HEK293T (cell line): ENCODE measurements at regions not wholly inside any gene's neighbourhood (a gene's known extent, or its start where the extent isn't known, plus 50 kb on each side); places are given as distances from the start of the nearest gene placed in this dataset.

Source experiments
- CTCF ChIA-PET: fragments of 350-600 bp; formaldehyde crosslinking; extraction: SDS; loops from one replicate; lab custom pipeline; 2021; ENCODE audit warnings: antibody characterized with exemption, inconsistent platforms; lab: Yijun Ruan, JAX
- POLR2A ChIA-PET: fragments of 350-600 bp; formaldehyde crosslinking; extraction: SDS; loops from one replicate; lab custom pipeline; 2020; ENCODE audit warnings: antibody characterized with exemption, inconsistent platforms; lab: Yijun Ruan, JAX
- DNase-seq: peaks from one replicate; pipeline ENCODE4 v3.0.0; 2012; ENCODE audit warnings: mixed read lengths; ENCODE audit errors: extremely low spot score
- ARNT ChIP-seq: fragments of 450-650 bp; IDR thresholded peaks from 2 replicates; pipeline ENCODE4 v1.6.1; 2017; ENCODE audit warnings: mild to moderate bottlenecking
- BHLHE40 ChIP-seq: fragments of 450-650 bp; IDR thresholded peaks from 2 replicates; pipeline ENCODE4 v1.6.1; 2016; ENCODE audit warnings: mild to moderate bottlenecking, moderate library complexity, borderline replicate concordance
- CTBP1 ChIP-seq: fragments of 450-650 bp; IDR thresholded peaks from 2 replicates; pipeline ENCODE4 v1.6.1; 2016; ENCODE audit warnings: borderline replicate concordance
- ELF4 ChIP-seq: fragments of 450-650 bp; IDR thresholded peaks from 2 replicates; pipeline ENCODE4 v1.6.1; 2017; ENCODE audit warnings: antibody characterized with exemption
- FOXA1 ChIP-seq: fragments of 450-650 bp; IDR thresholded peaks from 2 replicates; pipeline ENCODE4 v1.6.1; 2016; ENCODE audit warnings: mild to moderate bottlenecking
- FOXK2 ChIP-seq: fragments of 450-650 bp; IDR thresholded peaks from 2 replicates; pipeline ENCODE4 v1.6.1; 2016; ENCODE audit warnings: mild to moderate bottlenecking
- FOXM1 ChIP-seq: fragments of 450-650 bp; IDR thresholded peaks from 2 replicates; pipeline ENCODE4 v1.6.1; 2017; ENCODE audit warnings: mild to moderate bottlenecking, borderline replicate concordance
- HDGF ChIP-seq: fragments of 450-650 bp; IDR thresholded peaks from 2 replicates; pipeline ENCODE4 v1.6.1; 2017; ENCODE audit warnings: antibody characterized with exemption, borderline replicate concordance
- L3MBTL2 ChIP-seq: fragments of 450-650 bp; conservative IDR thresholded peaks from 2 replicates; pipeline ENCODE4 v1.6.1; 2016; ENCODE audit warnings: mild to moderate bottlenecking
- LEF1 ChIP-seq: fragments of 450-650 bp; IDR thresholded peaks from 2 replicates; pipeline ENCODE4 v1.6.1; 2017; ENCODE audit warnings: mild to moderate bottlenecking, borderline replicate concordance
- NFRKB ChIP-seq: fragments of 450-650 bp; IDR thresholded peaks from 2 replicates; pipeline ENCODE4 v1.6.1; 2016; ENCODE audit warnings: mild to moderate bottlenecking, moderate library complexity
- SP1 ChIP-seq: fragments of 450-650 bp; IDR thresholded peaks from 2 replicates; pipeline ENCODE4 v1.6.1; 2017
- SUZ12 ChIP-seq: fragments of 450-650 bp; IDR thresholded peaks from 2 replicates; pipeline ENCODE4 v1.6.1; 2016; ENCODE audit warnings: mild to moderate bottlenecking
- TARDBP ChIP-seq: fragments of 450-650 bp; IDR thresholded peaks from 2 replicates; pipeline ENCODE4 v1.6.1; 2016
- ZNF384 ChIP-seq: fragments of 450-650 bp; IDR thresholded peaks from 2 replicates; pipeline ENCODE4 v1.6.1; 2016
- TF ChIP-seq, protein P1 (sequence below): fragments of 450-650 bp; IDR thresholded peaks from 2 replicates; pipeline ENCODE4 v1.6.1; 2016

DNA sequence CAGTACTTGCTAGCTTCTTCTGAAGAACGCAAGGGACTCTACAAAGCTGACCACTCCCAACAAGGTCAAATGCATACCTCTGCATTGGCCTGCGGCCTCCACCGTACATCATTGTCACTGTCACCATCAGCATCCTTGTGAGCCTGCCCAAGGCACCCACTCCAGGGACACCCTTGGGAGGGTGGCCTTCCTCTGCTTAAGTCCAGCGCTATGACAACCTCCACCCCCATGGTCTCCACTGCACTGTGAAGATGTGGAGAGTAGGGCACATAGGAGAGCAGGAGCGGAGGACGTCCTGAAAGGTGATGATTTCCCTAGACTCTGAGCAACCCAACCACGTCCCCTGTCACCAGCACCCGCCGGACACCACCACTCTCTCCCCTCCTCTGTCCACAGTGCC lies 252.8 kb downstream of the ALG10 start:
- POLR2A ChIA-PET, result no interaction called here
- TF ChIP-seq SUZ12 (no peak), ZNF384 (no peak), CTBP1 (no peak), LEF1 (no peak), ELF4 (no peak), FOXK2 (no peak), SP1 (no peak), FOXA1 (no peak), ARNT (no peak)
- TF ChIP-seq, protein P1, sequence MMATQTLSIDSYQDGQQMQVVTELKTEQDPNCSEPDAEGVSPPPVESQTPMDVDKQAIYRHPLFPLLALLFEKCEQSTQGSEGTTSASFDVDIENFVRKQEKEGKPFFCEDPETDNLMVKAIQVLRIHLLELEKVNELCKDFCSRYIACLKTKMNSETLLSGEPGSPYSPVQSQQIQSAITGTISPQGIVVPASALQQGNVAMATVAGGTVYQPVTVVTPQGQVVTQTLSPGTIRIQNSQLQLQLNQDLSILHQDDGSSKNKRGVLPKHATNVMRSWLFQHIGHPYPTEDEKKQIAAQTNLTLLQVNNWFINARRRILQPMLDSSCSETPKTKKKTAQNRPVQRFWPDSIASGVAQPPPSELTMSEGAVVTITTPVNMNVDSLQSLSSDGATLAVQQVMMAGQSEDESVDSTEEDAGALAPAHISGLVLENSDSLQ, result no peak
- CTCF ChIA-PET, result no interaction called here
- DNase-seq, result no peak

DNA sequence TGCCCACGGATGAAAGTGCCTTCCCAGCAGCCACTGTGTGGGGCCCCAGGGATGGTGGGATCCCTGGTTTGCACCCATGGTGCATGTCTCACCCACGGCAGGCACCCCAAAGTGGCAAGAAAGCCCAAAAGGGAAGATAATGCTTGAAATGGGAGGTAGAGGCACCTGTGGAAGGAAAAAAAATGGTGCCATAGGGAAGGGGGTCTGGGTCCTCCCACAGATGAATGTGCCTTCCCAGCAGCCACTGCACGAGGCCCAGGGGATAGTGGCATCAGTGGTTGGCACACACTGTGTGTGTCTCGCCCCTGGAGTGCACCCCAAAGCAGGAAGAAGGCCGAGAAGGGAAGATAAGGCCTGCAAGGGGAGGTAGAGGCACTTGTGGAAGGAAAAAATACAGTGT lies 264.2 kb downstream of the ALG10 start:
- TF ChIP-seq ELF4 (no peak), FOXA1 (no peak)
- POLR2A ChIA-PET, result no interaction called here
- DNase-seq, result no peak
- CTCF ChIA-PET, result no interaction called here

DNA sequence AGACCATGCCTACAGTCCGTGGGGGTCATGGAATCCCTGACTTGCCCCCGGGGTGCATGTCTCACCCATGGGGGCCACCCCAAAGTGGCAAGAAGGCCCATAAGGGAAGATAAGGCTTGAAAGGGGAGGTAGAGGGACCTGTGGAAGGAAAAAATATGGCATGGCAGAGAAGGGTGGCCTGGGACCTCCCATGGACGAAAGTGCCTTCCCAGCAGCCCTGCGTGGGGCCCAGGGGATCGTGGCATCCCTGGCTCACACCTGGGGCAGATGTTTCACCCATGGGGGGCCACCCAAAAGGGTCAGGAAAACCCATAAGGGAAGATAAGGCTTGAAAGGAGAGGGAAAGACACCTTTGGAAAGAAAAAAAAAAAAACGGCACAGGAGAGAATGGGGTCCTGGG lies 264.6 kb downstream of the ALG10 start:
- ChIA-PET CTCF (no interaction called here), POLR2A (no interaction called here)

DNA sequence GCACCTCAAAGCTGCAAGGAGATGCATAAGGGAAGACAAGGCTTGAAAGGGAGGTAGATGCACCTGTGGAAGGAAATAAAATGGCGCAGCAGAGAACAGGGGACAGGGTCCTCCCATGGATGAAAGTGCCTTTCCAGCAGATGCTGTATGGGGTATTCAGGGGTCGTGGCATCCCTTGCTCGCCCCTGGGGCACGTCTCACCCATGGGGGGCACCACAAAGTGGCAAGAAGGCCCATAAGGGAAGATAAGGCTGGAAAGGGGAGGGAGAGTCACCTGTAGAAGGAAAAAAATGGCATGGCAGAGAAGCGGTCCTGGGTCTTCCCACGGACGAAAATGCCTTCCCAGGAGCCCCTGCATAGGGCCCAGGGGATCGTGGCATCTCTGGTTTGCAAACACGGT lies 265.1 kb downstream of the ALG10 start:
- POLR2A ChIA-PET, result no interaction called here
- no peak for TF ChIP-seq SUZ12
- TF ChIP-seq ELF4, result no peak
- no peak for TF ChIP-seq FOXK2
- no peak for TF ChIP-seq NFRKB
- TF ChIP-seq FOXM1, result no peak
- TF ChIP-seq TARDBP, result no peak
- no peak for TF ChIP-seq CTBP1
- CTCF ChIA-PET, result no interaction called here
- no peak for DNase-seq

More for the DNA sequence above, 264.6 kb downstream of the ALG10 start:
- DNase-seq, result no peak
- TF ChIP-seq FOXM1 (no peak), CTBP1 (no peak), FOXK2 (no peak), ARNT (no peak), HDGF (no peak), SUZ12 (no peak), ELF4 (no peak), L3MBTL2 (no peak), BHLHE40 (no peak), FOXA1 (no peak)

DNA sequence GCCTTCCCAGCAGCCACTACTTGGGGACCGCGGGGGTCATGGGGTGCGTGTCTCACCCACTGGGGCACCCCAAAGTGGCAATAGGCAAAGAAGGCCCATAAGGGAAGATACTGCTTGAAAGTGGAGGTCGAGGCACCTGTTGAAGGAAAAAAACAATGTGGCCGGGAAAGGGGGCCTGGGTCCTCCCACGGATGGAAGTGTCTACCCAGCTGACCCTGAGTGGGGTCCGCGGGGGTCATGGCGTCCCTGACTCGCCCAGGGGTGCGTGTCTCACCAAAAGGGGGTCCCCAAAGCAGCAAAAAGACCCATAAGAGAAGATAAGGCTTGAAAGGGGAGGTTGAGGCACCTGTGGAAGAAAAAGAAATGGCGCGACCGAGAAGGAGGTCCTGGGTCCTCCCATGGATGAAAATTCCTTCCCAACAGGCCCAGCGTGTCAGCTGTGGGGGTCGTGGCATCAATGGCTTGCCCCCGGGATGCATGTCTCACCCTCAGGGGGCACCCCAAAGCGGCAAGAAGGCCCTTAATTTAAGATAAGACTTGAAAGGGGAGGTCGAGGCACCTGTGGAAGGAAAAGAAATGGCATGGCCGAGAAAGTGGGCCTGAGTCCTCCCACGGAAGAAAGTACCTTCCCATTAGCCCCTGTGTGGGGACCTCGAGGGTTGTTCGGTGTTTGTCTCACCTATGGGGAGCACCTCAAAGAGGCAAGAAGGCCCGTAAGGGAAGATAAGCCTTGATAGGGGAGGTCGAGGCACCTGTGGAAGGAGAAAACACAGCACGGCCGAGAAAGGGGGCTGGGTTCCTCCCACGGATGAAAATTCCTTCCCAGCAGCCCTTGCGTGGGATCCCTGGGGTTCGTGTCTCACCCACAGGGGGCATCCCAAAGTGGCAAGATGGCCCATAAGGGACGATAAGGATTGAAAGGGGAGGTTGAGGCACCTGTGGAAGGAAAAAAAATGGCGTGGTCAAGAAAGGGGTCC lies 266.0 kb downstream of the ALG10 start:
- POLR2A ChIA-PET, result no interaction called here
- no peak for DNase-seq
- CTCF ChIA-PET, result no interaction called here
- TF ChIP-seq ARNT (no peak), ZNF384 (no peak)

DNA sequence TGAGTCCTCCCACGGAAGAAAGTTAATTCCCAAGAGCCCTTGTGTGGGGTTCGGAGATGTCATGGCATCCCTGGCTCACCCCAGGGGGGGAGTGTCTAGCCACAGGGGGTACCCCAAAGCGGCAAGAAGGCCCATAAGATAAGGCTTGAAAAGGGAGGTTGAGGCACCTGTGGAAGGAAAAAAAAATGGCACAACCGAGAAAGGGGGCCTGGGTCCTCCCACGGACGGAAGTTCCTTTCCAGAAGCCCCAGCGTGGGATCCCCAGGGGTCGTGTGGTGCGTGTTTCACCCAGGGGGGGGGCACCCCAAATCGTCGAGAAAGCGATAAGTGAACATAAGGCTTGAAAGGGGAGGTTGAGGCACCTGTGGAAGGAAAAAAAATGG lies 266.7 kb downstream of the ALG10 start:
- POLR2A ChIA-PET, result no interaction called here
- no peak for DNase-seq
- CTCF ChIA-PET, result no interaction called here
- no peak for TF ChIP-seq LEF1
- TF ChIP-seq SUZ12, result no peak
- no peak for TF ChIP-seq FOXK2
- no peak for TF ChIP-seq BHLHE40
- TF ChIP-seq ZNF384, result no peak
- TF ChIP-seq CTBP1, result no peak
- no peak for TF ChIP-seq L3MBTL2
- TF ChIP-seq ARNT, result no peak
- TF ChIP-seq, protein P1, result no peak
- no peak for TF ChIP-seq FOXM1
- no peak for TF ChIP-seq TARDBP
- no peak for TF ChIP-seq HDGF
- TF ChIP-seq FOXA1, result no peak
- TF ChIP-seq SP1, result no peak
- no peak for TF ChIP-seq NFRKB
- no peak for TF ChIP-seq ELF4

DNA sequence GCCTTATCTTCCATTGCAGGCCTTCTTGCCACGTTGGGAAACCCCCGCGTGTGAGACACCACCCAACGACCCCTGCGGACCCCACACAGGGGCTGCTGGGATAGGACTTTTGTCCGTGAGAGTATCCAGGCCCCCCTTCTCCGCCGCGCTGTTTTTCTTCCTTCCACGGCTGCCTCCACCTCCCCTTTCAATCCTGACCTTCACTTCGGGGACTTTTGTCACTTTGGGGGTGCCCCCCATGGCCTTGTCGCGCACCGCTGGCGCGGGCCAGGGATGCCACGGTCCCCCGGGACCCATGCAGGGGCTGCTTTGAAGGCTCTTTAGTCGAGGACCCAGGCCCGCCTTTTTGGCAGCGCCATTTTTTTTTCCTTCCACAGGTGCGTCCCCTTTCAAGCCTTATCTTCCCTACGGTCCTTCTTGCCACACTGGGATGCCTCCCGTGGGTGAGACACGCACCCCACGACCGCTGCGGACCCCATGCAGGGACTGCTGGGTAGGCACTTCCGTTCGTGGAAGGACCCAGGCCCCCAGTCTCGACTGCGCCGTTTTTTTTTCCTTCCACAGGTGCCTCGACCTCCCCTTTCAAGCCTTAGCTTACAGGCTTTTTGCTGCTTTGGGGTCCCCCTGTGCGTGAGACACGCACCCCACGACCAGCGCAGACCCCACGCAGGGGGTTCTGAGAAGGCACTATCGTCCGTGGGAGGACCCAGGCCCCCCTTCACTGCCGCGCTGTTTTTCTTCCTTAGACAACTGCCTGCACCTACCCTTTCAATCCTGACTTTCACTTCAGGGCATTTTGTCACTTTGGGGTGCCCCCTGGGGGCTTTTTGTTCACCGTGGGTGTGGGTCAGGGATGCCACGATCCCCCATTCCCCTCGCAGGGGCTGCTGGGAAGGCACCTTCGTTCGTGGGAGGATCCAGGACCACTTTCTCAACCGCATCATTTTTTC lies 267.4 kb downstream of the ALG10 start:
- ChIA-PET CTCF (no interaction called here), POLR2A (no interaction called here)
- no peak for DNase-seq
- TF ChIP-seq FOXM1 (no peak), NFRKB (no peak), L3MBTL2 (no peak), SUZ12 (no peak), CTBP1 (no peak), HDGF (no peak), SP1 (no peak), BHLHE40 (no peak)
